ENCODE measurements at regions not wholly inside any gene's neighbourhood (a gene's known extent, or its start where the extent isn't known, plus 50 kb on each side); places are given as distances from the start of the nearest gene placed in this dataset.
"Not testable (repeated sequence)": the region's sequence is repeated elsewhere in the genome, so short reads cannot be mapped to it uniquely, and the experiment has no call there.

GRCh38 chr22:22166941-22167713 is 77.5 kb upstream of the VPREB1 start:
- ATAC-seq (no peak), DNase-seq (no peak)
- Histone ChIP-seq H3K36me3 (no peaks in the 10 kb centered on the region), H3K27ac (no peak overlapping the region), H3K27me3 (ENCODE audit: low read depth) (peaks cover 10% of the 10 kb centered on the region), H3K9me3 (no peaks in the 10 kb centered on the region), H3K4me1 (peaks cover 5% of the 10 kb centered on the region), H3K4me3 (no peak overlapping the region)
- TF ChIP-seq CTCF (IDR thresholded peaks at IDR 0.05): no peak
- intact Hi-C loops (cut with DNase I): no loop called here

- H3K27ac ChIP-seq: no peak overlapping the region
- H3K9me3 ChIP-seq: no peaks in the 10 kb centered on the region
- intact Hi-C loops (cut with DNase I): no loop called here
- peaks cover 10% of the 10 kb centered on the region for H3K27me3 ChIP-seq (ENCODE audit: low read depth)
- H3K4me3 ChIP-seq: no peak overlapping the region
- DNase-seq (no peak), ATAC-seq (no peak)
- peaks cover 5% of the 10 kb centered on the region for H3K4me1 ChIP-seq
- no peak for TF ChIP-seq CTCF (IDR thresholded peaks at IDR 0.05)
- no peaks in the 10 kb centered on the region for H3K36me3 ChIP-seq
Observed at GRCh38 chr22:22165936-22166710, 78.5 kb upstream of the VPREB1 start.

- DNase-seq: no peak
- intact Hi-C loops (cut with DNase I): no loop called here
- no peak for ATAC-seq
Observed at GRCh38 chr22:22164541-22165272, 79.9 kb upstream of the VPREB1 start.

GRCh38 chr22:22161924-22162851 is 82.4 kb upstream of the VPREB1 start:
- Histone ChIP-seq H3K9me3 (no peaks in the 10 kb centered on the region), H3K4me3 (no peak overlapping the region), H3K27me3 (ENCODE audit: low read depth) (peaks cover 10% of the 10 kb centered on the region), H3K4me1 (no peaks in the 10 kb centered on the region), H3K27ac (no peak overlapping the region), H3K36me3 (no peaks in the 10 kb centered on the region)
- DNase-seq (no peak), ATAC-seq (peak in 1 of 2 donors; percentile 35)
- no peak for TF ChIP-seq CTCF (IDR thresholded peaks at IDR 0.05)
- intact Hi-C loops (cut with DNase I): no loop called here

More at GRCh38 chr22:22164541-22165272, 79.9 kb upstream of the VPREB1 start:
- no peak for TF ChIP-seq CTCF (IDR thresholded peaks at IDR 0.05)
- Histone ChIP-seq H3K4me1 (peaks cover 5% of the 10 kb centered on the region), H3K27ac (no peak overlapping the region), H3K27me3 (ENCODE audit: low read depth) (peaks cover 10% of the 10 kb centered on the region), H3K36me3 (no peaks in the 10 kb centered on the region), H3K4me3 (no peak overlapping the region), H3K9me3 (no peaks in the 10 kb centered on the region)

GRCh38 chr22:22160768-22161167 is 83.8 kb upstream of the VPREB1 start:
- H3K27me3 ChIP-seq (ENCODE audit: low read depth); H3K9me3 ChIP-seq; H3K4me1 ChIP-seq; H3K36me3 ChIP-seq; intact Hi-C loops (cut with DNase I); H3K27ac ChIP-seq; H3K4me3 ChIP-seq; ATAC-seq; DNase-seq: not testable (repeated sequence)
